Breast epithelium (tissue), 3 donors: ENCODE measurements at regions not wholly inside any gene's neighbourhood (a gene's known extent, or its start where the extent isn't known, plus 50 kb on each side); places are given as distances from the start of the nearest gene placed in this dataset.

Experiments
- CTCF ChIP-seq, 3 donors: fragments of 450-650 bp; IDR thresholded peaks; one replicate each; pipeline ENCODE4 v1.5.1; 2016 to 2017; ENCODE audit warnings: antibody characterized with exemption in 3 of 3, mild to moderate bottlenecking in 3 of 3, moderate library complexity in 3 of 3
- POLR2A ChIP-seq: fragments of 450-650 bp; IDR thresholded peaks from one replicate; pipeline ENCODE4 v1.6.1; 2016; ENCODE audit warnings: antibody characterized with exemption, mild to moderate bottlenecking, moderate library complexity
- POLR2AphosphoS5 ChIP-seq, 3 donors: sonication (generic); formaldehyde crosslinking; IDR thresholded peaks; one replicate each; pipeline ENCODE4 v1.6.1; 2017; ENCODE audit warnings: antibody characterized with exemption in 3 of 3

DNA sequence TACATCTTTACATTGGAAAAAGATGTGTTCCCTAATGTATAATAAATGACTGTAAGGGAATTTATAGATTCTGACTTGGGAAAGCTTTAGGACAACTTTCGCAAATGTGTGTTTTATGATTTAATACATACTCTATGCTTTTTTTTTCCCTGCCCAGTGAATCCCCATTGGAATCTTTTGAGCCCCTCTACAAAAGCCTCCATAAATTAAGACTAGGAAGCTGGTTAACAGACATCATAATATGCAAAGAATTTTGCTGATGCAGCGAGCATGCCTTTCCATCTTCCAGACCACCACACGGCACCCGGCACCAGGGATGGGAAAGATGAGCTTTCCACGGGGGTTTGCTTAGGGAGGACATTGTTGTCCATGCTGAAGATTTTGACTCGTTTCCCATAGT, 156.1 kb upstream of the IVNS1ABP start:
- TF ChIP-seq CTCF (IDR thresholded peaks at IDR 0.05), result no peak
- no peak for TF ChIP-seq POLR2A
- TF ChIP-seq POLR2AphosphoS5 (IDR thresholded peaks at IDR 0.05), result no peak
